NCI-H2171 treated with DMSO at 0.1 percent for 48 hours (cell line): ENCODE measurements at regions not wholly inside any gene's neighbourhood (a gene's known extent, or its start where the extent isn't known, plus 50 kb on each side); places are given as distances from the start of the nearest gene placed in this dataset.

Source experiments
- DNase-seq: peaks from one replicate; lab custom pipeline; 2025; lab: John Stamatoyannopoulos, UW

DNA sequence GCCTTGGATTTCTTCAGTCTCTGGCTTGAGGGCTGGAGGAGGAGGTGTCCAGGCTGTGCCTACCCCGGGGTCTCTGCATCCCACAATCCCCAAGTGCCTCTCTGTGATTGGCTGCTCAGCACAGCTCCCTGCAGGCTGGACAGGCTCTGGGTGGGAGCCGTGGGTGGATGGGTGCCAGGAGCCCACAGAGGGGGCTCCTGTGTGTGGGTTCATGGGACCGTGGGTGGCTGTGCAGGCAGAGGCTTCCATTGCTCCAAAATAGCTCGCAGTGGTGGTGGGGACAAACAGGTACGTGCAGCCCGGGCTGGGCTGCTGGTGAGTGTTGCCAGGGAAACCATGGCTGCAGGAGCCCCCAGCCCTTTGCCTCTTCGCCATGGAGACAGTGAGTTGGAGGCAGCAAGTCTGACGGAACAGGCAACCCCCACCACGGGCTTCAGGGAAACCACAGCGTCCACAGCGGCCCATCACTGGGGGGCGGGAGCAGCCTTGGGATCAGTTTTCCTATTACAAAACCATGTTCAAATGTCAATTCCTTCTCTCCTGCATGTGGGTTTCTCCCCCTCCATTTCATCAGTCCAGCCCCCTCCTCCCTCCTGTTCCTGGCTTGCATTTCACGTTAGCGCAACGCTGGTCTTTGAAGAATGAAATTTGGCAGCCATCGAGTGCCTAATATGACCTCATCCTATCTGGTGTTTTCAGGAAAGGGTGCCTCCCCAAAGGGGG is 155.2 kb downstream of the TRIM29 start:
- no peak for DNase-seq

GRCh38 chr11:119980431-119980830 is 157.5 kb downstream of the TRIM29 start:
- no peak for DNase-seq

DNA sequence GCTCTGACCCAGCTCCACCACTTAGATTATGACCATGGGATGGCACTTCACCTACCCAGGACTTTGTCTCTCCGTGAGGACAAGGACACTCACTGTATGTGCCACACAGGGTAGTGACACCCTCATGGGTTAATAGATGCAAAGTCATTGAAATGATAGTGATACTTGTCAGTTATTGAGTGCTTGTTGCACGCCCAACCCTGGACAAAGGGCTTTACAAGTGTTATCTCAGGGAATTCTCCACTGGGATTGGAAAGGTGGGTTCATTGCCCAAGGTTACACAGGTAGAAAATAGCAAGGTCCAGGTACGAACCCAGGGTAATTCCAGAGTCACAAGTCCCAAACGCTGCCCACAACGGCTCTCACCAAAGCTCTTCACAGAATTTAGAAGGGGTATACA is 158.2 kb downstream of the TRIM29 start:
- DNase-seq: no peak

GRCh38 chr11:119978696-119979095 is 159.2 kb downstream of the TRIM29 start:
- no peak for DNase-seq

GRCh38 chr11:119977881-119978280 is 160.0 kb downstream of the TRIM29 start:
- DNase-seq: no peak

DNA sequence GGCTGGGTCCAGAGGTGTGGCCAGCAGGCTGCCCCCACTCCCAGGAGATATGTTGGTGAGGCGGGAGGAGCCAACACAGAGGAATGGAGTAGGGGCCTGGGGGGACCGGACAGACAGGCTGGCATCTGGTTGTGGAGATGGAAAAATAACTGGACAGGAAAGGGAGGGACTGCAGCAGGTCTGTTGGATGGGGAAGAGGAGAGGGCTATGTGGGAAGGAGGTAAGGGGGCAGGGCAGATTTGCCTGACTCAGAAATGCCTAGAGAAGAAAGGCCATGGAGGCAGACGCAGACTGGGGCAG is 160.4 kb downstream of the TRIM29 start:
- DNase-seq: no peak

- no peak for DNase-seq
Measured at GRCh38 chr11:119976805-119977560, 160.9 kb downstream of the TRIM29 start.

DNA sequence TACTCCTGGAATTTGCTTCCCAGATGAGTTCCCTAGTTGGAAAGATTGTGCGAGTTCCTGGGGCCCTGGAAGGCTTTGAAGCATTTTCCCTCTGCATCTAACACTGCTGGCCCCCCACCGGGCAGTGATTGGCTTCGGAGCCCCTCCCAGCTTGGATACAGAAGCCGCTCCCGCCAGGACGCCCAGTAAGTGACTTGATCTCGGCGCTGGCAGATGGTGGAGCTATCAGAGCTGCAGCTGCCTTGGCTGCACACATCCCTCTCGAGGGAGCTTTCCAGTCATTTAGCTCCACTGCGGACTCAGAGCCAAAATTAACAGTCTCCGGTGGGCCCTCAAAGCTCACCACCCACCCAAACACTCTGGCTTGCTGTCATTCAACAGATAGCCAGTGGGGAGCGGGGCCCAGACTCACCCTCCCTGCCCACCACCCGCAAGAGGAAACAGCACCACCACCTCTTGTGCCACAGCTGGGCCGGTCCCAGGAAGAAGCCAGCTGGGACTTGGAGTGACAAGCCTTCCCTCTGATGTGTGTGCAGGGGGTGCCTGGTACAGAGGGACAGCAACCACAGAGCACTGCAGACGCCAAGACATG is 162.3 kb downstream of the TRIM29 start:
- DNase-seq: peak; percentile 90

- DNase-seq: no peak
Measured at GRCh38 chr11:119974467-119974866, 163.4 kb downstream of the TRIM29 start.

GRCh38 chr11:119974051-119974450 is 163.9 kb downstream of the TRIM29 start:
- no peak for DNase-seq

DNA sequence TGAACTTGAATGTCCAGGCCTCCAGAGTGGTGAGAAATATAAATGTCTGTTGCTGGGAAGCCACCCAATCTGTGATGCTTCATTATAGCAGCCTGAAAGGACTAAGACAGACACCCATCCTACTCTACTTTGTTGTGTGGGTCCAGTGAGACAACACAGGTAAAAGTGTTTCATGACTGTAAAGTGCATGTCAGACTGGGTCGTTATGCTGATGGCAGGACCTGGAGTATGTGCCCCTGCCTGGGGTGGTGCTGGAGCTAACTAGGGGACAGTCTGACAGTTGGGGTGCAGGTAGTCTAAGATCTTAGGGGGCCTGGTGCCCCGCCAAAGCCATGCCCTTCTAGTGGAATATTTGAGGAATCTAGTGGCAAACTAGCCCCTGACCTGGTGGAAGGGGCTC is 165.6 kb downstream of the TRIM29 start:
- no peak for DNase-seq

DNA sequence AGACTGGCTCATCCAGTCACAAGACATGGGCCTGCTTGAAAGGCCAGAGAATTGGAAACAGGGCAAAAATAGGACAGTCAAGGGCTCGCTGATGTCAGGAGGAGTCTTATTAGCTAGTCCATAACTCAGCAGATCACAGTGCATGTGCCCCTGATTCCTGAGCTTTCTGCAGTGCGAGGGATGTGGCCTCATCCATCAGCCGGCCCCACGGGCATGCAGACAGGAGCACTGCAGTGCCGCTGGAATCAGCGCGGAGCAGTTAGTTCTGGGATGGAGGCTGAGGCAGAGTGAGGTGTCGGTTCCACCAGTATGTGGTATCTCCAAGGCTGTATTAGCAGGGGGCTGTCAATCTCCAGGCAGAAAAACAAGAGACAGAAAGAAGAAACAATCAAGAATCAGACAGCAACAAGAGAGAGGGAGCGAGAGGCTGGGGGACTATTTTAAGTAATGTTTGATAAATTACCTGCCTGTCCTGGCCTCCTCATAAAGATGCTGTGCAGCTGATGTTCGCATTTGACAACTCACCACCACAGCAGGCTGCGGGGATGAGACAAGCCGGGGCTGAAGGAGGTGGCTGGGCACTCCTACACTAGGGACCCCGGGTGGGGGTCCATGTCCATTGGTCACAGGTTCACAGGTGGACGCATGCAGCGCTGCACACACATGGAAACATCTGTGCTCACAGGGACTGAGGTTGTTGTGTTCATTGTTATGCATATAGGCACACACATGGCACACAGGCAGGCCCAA is 167.2 kb downstream of the TRIM29 start:
- no peak for DNase-seq

GRCh38 chr11:119964136-119965025 is 173.5 kb downstream of the TRIM29 start:
- DNase-seq: no peak

GRCh38 chr11:119957951-119958350 is 180.0 kb downstream of the TRIM29 start:
- DNase-seq: no peak

DNA sequence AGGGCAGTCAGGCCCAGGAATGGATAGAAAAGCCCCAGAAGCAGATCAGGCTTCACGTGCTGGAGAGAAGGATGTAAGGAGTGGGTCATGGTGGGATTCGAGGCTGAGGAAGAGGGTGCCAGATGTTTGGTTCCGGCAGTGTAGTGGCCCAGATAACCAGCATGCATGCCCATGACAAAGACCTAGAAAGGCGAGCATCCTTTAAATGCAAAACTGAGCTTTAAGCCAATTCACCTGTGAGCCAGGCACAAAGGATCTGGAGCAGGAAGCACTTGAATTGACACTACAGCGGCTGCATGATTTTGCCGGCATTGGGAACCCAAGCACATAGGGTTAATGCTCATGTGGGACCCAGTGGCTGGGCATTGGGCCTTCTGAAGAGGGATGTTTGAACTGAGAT is 185.5 kb downstream of the TRIM29 start:
- DNase-seq: no peak

DNA sequence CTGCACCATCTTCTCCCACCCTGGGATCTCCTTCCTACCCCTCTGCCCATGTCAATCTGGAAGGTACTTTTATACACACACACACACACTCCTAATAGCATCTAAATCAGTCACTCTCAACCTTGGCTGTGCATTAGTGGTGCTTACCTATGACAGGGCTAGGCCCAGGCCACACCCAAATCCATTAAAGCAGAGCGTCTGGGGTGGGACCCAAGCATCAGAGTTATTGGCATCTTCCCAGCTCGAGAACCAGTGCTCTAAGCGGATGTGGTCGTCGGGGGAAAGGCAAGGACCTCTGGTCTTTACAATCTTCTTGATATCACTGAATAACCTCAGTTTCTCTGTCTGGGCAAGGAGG is 194.6 kb downstream of the TRIM29 start:
- DNase-seq: no peak

DNA sequence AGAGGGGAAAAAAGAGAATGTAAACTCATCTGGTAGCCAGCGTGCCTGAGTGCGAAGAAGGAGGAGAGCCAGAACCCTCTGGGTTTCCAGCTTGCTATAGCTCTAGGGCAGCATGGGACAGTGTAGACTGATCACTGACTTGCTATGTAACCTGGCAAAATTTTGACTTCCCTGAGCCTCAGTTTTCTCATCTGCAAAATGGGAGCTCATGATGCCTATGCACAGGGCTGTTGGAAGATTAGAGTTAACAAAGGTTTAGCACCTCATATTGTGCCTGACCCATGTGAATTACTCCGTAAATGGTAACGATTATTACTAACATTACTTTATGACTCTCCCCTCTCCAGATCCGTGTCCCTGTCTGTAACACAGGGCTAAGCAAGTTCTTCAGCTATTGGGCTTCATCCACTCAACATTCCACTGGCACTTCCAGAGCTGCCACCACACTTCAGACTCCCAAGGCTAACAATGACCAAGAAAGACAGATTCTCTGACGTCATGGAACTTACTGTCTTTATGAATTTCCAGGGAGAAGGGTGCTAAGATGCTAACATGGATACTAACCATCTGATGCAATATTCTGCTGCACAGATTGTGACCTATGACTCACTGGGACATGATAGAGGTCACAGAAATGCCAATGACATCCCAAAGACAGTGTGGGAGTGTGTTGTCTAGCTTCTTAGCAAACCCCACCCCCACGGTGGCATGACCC is 195.2 kb downstream of the TRIM29 start:
- DNase-seq: no peak

DNA sequence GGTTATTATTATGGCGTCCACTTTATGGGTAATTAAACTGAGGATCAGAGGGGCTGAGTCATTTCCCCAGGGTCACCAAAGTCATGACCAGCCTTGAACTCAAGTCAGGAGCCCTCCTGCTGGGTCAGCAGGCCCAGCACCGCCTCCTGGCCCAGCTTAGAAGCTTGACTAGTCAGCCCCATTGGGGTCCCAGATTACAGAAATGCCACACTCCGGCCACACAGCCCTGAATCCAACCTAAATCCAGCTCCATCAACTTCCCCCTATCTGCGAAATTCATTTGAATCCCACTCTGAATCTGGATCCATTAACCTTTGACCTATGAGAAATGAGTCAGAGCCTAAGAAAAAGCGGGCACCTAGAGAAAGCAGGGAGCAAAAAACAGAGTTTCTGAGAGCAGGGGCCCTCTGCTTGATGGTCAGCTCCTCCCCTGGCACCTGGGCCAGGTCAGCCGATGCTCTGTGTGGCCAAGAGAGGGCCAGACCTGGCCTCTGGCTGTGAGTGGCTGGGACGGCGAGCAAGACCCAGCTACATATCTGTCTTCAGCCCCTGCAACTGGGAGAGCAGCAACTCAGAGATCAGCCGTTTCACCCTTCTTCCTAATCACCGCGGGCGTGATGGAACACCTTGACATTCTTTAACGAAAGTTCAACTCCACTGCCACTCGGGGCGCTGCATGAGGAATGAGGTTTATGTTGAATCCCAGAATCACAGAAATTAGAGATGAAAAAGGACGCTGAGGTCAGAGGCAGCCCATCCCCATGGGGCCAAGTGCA is 196.1 kb downstream of the TRIM29 start:
- no peak for DNase-seq

DNA sequence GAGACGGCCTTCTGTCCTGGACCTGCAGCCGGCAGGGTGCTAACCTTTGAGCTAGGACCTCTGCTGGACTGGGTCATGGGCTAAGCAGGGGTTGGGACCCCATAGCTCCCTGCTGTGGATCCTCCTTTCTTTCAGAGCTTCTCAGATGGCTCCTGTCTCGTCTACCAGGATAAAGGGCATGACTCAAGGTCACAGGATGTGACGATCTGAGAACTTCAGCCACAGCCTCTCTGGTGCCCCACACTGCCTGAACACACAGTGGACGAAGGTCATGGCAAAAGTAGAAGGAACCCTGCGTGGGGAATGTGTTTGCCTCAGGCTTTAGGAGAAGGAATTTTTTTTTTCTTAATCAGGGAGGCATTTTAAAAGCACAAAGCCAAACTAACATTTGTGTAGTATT is 196.7 kb downstream of the TRIM29 start:
- DNase-seq: no peak

DNA sequence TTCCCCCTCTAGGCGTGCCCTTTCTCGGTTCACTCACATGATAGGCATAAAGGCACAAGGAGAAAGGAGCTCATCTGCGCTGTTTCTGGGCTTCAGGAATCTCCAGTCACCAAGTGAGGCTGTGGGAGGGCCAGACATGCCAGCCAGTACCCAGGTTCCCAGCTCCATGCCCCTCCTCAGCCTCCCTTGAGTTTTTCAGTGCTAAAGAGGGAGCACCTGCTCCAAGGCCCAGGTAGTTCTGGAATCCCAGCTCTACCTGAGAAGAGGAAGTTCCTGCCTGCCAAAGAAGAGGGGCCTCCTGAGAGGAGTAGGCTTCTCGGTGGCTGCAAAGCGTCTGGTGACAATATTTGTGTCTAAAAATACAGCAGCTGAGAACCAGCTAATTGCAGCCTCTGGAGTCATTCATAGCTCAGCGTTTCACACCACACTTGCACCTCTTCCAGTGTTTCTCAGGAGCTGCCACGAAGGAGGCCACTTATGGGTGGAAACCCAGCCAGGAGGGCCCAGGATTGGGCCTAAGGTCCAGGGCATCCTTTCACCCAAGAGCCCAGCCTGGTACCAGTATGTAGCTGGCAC is 197.4 kb downstream of the TRIM29 start:
- DNase-seq: no peak
